ENCODE measurements at regions not wholly inside any gene's neighbourhood (a gene's known extent, or its start where the extent isn't known, plus 50 kb on each side); places are given as distances from the start of the nearest gene placed in this dataset.

- ATAC-seq, result no peak
Measured at GRCh38 chr11:122468965-122469364, 186.6 kb upstream of the UBASH3B start.

More at GRCh38 chr11:122468965-122469364, 186.6 kb upstream of the UBASH3B start:
- H3K4me3 Mint-ChIP-seq, result no peak overlapping the region
- no peak overlapping the region for H3K27ac Mint-ChIP-seq
- H3K4me1 Mint-ChIP-seq, result no peaks in the 10 kb centered on the region
- no peaks in the 10 kb centered on the region for H3K36me3 Mint-ChIP-seq
- H3K27me3 Mint-ChIP-seq (ENCODE audit: low read depth), result no peaks in the 10 kb centered on the region
- TF ChIP-seq ZNF263 (CRISPR knock-in tag; IDR thresholded peaks at IDR 0.05; ENCODE audit: low read depth) (no peak), HMGXB4 (CRISPR knock-in tag; IDR thresholded peaks at IDR 0.05) (no peak), PRRX2 (CRISPR knock-in tag; IDR thresholded peaks at IDR 0.05) (no peak), MAX (CRISPR knock-in tag; IDR thresholded peaks at IDR 0.05) (no peak), ARID4B (CRISPR knock-in tag; IDR thresholded peaks at IDR 0.05; ENCODE audit: borderline replicate concordance) (no peak), ZBTB43 (CRISPR knock-in tag; IDR thresholded peaks at IDR 0.05) (no peak), E2F4 (CRISPR knock-in tag; IDR thresholded peaks at IDR 0.05; ENCODE audit: borderline replicate concordance, low read depth) (no peak), IRF2 (CRISPR knock-in tag; IDR thresholded peaks at IDR 0.05; ENCODE audit: borderline replicate concordance, low read depth) (no peak), ATF1 (CRISPR knock-in tag; IDR thresholded peaks at IDR 0.05) (no peak), ATF3 (CRISPR knock-in tag; conservative IDR thresholded peaks at IDR 0.05) (no peak), TEAD4 (CRISPR knock-in tag; IDR thresholded peaks at IDR 0.05) (no peak)
- peaks cover 2% of the 10 kb centered on the region; the same call in 1 of the 2 replicates for H3K9me3 Mint-ChIP-seq
- no peak for DNase-seq (ENCODE audit: low spot score)
- POLR2A ChIA-PET, result no interaction called here
- CTCF ChIA-PET, result interaction anchor here (1.1 kb wide), 1 partner anchor 37 kb away, joined by 4 read pairs; no protein-coding TSS in a partner anchor

All from WTC11 (cell line).